Neural progenitor cell (in vitro differentiated cells): ENCODE measurements at regions not wholly inside any gene's neighbourhood (a gene's known extent, or its start where the extent isn't known, plus 50 kb on each side); places are given as distances from the start of the nearest gene placed in this dataset.

Experiments used
- CTCF ChIP-seq: fragments of 200-600 bp; sonication (generic); IDR thresholded peaks from 2 replicates; pipeline ENCODE4 v1.5.1; 2017; ENCODE audit warnings: antibody characterized with exemption, mild to moderate bottlenecking
- EZH2 ChIP-seq: fragments of 200-600 bp; sonication (generic); IDR thresholded peaks from 2 replicates; pipeline ENCODE4 v1.6.1; 2017; ENCODE audit warnings: antibody characterized with exemption, mild to moderate bottlenecking, moderate library complexity
- EZH2phosphoT487 ChIP-seq: fragments of 200-600 bp; sonication (generic); IDR thresholded peaks from 2 replicates; pipeline ENCODE4 v1.6.1; 2017; ENCODE audit warnings: antibody characterized with exemption

GRCh38 chr2:19246496-19246895, 111.9 kb downstream of the OSR1 start:
- TF ChIP-seq CTCF (no peak), EZH2 (no peak), EZH2phosphoT487 (no peak)
